HG03108 (cell line): ENCODE measurements at regions not wholly inside any gene's neighbourhood (a gene's known extent, or its start where the extent isn't known, plus 50 kb on each side); places are given as distances from the start of the nearest gene placed in this dataset.

Source experiments
- ATAC-seq: cut with Tn5 transposase; IDR thresholded peaks from one replicate; pipeline ENCODE4 v1.9.1; 2021; ENCODE audit warnings: moderate library complexity; ENCODE audit not compliant: unreplicated experiment

DNA sequence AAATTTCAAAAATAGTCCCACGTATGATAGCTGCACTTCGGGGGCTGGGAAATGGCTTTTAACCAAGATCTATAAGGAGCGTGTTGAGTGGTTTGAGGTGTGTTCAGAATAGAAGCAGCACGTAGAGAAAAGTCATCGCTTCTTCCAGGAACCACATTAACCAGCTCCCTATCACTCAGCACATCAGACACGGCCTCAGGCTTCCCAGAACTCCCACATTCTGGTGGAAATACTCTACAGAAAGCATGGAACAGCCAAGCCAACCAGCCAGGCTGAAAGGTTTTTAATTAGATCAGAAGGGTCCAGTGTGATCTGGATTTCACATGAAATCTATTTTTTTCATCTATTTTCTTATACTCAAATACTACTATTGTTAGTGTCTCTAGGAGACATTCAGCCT lies 231.5 kb upstream of the NRP1 start:
- ATAC-seq: no peak

DNA sequence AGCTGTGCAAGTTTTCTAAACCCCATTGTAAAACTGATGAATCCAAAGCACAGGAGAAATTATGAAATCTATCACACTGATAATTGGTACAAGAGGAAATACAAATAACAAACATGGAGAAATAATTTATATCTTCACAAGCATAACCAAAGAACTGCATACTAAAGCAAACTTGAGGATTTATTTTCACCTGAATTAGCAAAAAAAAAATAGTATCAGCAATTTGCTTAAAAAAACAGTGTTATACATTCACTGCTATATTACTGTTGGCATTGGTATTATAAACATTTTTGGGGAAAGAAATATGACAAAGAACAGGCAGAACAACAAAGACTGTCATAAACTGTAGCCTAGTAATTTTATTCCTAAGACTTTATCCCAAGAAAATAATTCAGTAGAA lies 230.8 kb upstream of the NRP1 start:
- no peak for ATAC-seq

DNA sequence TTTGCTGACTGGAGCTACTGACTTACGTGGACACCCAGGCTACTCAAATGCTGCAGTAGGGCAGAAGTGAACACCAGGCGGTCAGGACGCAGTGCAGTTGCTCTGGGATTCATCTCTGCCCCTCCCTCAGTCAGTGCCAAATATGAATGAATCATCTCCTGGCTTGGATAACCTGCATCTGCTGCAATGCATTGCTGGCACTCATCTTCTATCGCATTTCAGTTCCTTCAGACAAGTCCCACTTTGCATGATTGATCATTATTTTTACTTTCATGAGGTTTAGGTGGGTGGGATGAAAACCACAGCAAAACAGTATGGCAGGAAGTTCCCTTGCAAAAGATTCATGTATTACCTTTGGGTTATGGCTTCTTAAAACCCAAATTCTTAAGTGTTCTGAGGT lies 224.6 kb upstream of the NRP1 start:
- ATAC-seq: no peak

DNA sequence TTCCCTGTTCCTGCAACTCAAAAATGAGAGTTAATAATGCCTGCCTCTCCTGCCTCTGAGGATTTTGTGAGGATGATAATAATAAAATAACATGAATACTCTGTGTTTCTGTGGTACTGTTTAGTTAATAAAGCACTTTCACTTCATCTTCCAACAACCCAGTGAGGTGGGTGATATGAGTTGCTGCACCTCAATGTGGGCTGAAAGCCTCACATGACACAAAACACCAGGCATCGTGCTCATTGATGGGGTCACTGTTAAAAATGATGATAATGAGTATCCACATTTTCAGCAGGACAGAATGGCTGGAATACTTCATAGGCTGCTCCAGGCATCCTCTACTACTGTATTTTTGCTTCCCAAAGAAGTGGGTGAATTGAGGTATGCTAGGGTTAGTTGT lies 222.8 kb upstream of the NRP1 start:
- no peak for ATAC-seq

DNA sequence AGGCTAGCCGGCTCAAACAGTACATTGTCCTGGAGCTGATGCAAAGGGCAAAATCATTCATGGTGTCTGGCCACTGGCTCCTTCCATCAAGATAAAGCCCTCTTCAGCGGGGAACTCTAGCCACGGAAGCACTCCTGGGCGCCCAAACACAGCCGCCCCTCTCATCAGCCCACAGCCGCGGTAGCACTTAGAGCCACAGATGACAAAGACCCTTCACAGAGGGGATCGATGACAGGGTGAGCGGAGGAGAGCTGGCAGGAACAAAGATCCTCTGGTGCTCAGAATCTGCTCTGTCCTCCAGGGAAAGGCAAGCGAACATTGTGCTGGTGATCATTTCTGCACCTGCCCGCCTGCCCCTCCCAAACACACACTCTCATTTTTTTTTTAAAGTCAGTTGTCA lies 222.2 kb upstream of the NRP1 start:
- no peak for ATAC-seq

DNA sequence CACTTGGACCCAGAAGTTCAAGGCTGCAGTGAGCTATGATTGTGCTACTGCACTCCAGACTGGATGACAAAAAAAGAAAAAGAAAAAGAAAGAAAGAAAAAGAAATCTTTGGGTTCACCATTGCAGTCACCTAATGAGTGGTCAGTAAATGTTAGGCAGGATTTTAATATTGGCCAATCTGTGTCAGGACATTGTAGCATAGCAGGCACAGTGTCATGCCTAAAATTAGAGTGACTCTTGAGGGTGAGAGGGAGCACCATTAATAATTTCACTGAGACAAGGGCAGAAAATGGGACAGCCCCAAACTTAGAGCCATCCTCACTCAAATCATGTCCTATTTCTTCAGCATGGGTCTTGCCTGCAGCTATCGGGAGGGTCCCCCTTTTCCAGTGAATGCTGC lies 221.6 kb upstream of the NRP1 start:
- ATAC-seq: no peak

DNA sequence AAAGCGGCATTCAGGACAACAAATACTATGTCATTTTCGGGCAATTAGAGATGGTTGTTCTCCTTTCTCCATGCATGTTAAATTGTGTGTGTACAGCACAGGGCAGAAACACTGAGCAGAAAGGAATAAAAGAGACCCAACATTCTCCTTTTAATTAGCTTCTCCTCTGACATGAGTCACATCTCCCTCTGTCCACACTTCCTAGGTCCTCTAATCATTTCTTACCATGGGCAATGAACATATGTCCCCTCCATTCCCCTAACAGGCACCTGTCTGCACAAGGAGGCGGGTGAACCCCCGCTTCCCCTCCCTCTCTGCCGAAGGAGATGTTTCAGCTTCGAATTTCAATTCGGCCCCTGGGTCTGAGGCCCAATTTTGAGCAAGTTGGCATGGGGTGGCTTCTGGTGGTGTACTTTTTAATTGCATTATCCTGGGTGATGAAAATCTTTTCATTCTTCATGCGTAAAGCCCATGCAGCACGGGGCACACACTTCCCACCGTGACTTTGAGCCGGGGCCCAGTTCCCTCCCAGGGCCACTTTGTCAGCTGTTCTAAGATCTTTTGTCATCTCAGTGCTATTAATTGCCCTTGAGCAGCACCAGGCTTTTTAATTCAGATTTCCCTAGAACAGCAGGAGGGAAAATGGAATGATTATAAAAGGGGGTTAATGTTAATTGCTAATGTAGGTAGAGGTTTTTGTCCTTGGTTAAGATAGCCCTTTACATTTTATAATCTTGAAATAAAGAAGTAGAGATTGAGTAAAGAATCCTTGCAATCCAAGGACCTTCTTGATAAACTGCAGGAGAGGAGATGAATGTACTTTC lies 219.5 kb upstream of the NRP1 start:
- no peak for ATAC-seq

DNA sequence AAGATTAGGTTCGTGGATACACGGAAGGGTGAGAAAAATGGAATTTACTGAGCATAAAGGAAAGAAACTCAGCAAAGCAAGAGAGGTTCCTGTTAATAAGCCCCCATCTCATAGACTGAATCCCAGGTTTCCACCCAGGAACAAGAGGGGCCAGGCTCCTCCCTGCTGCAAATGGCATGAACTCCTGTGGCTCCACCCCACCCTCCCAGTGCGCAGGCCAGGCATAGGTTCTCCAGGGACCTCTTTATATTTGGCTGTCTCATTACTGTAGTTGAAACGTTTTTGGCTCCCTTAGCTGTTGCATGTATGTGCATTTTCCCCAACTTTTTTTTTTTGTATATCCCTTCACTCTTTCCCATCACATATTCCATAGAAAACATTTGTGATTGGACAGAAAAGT lies 217.8 kb upstream of the NRP1 start:
- no peak for ATAC-seq

DNA sequence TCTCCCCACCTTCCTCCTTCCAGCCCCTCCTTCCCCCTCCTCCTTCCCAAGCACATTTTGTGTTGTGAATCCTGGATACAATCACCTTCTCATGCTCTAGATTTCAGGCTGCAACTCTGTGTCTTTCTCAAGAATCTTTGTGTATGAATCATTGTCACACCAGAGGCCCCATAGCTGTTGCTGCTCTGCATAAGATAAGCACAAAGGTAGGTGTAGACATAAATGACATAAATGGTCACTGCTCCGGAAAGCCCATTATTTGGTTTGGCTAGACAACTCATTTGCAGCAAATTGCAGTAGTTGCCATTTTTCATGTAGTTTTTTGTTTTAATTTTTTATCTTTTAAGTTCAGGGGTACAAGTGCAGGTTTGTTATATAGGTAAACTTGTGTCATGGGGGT lies 216.3 kb upstream of the NRP1 start:
- no peak for ATAC-seq

DNA sequence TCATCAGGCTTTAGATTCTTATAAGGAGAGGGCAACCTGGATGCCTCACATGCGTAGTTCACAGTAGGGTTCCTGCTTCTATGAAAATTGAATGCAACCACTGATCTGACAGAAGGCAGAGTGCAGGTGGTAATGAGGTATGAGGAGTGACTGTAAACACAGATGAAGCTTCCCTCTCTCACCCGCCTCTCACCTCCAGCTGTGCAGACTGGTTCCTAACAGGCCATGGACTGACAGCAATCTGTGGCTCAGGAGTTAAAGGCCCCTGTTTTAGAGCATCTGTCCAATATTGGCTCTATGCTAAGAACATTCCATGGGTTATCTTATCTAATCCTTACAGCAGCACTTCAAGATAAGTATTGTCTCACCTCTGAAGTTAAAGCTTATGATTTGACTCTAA lies 213.5 kb upstream of the NRP1 start:
- no peak for ATAC-seq

DNA sequence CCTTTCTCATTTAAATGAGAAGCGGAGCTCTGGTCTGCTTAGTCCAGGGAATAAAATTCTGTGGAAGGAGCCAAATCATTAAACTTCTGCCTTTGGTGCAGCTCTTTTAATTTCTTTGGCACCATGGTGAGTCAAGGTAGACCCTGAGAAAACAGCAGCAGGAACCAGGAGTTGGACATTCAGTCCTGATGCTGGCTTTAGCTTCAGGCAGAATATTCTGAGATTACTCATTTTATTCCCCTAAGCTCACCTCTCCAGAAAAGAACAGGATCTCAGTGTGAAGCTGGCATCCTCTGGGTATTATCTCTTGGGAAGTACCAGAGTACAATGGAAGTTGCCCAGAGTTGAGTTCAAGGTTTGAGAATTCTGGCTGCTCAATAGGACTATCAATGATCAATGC lies 211.6 kb upstream of the NRP1 start:
- no peak for ATAC-seq

DNA sequence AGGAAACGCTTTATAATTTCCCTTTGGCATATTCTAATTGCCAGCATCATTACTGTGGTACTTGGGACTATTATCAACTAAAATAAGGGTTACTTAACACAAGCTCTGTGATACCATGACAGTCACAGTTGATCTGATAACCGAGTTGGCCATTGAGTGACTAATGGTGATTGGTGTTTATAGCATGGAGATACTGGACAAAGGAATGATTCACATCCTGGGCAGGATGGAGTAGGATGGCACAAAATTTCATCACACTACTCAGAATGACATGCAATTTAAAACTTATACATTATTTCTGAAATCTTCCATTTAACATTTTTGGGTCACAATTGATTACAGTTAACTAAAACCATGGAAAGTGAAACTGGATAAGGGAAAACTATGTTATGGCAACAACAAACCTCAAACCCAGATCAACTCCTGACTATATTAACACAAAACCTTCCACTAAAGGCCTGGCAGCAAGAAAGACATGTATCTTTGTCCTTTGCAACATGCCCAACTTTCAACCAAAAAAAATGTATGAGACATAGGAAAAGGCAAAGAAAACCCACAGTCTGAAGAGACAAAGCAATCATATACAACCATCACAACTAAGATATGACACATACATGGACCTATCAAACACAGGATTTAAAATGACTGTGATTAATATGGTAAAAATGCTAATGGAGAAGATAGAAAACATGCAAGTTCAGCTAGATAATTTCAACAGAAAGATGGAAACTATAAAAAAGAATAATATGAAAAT lies 208.5 kb upstream of the NRP1 start:
- no peak for ATAC-seq

DNA sequence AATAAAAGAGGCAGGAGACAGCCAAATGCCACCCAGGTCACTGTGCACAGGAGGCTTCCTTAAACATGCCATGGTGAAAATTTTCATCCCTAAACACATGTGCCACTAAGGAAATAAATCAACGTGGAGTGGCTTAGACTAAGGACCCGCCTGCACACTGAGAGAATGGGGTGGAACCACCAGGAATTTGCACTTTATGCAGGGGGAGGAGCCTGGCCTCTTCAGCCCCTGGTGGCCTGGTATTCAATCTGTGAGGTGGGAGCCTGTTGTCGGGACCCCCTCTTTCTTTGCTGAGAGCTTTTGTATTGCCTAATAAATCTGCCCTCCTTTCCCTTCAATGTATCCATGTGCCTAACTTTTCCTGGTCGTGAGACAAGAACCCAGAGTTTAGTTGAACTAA lies 204.6 kb upstream of the NRP1 start:
- ATAC-seq: no peak

DNA sequence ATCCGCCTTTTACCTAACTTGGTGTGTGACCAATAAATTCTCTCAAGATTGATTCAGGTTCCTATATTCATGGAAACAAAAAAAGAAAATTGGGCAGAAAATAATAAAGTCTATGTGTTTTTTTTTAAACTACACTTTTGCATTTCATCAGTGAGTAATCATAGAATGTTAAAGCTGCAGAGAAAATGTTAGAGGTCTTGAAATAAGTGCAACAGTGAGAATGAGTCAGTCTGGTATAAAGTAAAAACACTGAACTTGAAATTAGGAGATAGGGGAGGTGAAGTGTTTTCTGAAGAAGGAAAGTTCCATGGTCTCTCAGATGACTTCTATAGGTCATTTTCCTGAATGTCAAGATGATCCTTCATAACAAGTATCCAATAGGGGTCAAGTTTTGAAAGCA lies 202.6 kb upstream of the NRP1 start:
- ATAC-seq: no peak

DNA sequence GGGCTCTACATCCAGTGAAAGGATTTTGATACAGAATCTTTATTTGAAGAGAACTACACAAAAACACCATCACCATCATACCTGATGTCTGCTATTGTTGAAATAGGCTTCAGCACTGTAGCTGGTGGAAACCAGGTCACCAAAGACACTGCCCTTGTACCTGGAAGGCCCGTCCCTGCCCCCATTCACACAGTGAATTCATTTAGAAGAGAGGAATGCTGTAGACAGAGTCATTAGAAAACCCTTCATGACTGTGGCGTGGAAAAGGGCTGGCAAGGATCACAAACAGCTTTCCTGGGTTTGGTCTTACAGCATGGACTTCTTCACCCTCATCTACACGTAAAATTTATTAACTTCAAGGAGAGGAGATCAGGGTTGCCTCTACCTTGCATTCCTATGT lies 202.0 kb upstream of the NRP1 start:
- no peak for ATAC-seq

DNA sequence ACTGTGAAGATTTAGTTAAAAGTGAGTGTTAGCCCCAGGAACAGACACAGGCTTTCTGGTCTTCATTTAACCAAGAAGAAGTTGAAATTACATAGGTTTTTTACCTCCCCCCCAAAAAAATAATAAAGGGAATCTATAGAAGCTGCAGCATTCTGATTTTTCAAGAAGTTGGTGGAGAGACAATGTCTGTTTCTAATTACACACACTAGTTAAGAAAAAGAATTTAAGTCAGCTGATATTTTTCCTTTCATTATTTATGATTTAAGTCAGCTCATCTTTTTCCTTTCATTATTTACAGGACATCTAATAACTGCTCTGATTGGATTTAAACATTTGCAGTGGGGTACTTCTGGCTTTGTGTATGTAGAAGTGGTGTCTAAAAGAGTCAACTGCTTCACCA lies 201.4 kb upstream of the NRP1 start:
- no peak for ATAC-seq

DNA sequence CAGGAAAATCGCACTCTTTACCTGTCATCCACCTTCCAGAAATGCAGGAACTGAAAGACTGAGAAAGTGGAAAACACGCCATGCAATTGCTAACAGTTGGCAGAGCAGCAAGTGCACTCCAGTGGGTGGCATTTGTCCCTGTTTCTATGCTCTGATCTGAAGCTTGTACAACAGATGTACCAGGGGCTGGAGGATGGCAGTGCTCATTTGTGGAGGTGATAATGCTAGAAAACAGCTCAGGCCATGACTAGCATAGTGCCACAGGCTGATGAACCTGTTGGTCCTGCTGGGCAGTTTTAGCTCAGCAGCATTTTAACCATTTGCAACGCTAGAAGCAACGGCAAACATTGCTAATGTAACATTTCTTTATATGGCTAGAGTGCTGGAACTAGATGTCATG lies 199.9 kb upstream of the NRP1 start:
- no peak for ATAC-seq

DNA sequence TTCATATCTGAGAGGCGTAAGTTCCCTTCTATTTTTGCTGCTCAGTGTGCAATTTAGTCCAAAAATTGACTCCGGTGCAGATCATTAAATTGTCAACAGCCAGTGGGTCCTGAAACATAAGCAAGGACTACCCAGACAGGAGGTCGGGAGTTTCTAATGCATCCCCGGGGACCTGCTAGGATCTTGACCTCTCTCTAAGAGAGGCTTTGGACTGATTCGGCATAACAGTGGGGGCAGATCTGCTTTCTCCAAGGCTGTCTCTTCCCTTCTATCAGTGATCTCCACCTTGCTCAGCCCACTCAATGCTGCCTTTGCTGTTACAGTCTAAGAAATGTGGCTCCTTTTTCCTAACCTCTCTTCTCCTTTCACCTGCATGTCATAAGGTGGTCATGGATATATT lies 199.1 kb upstream of the NRP1 start:
- no peak for ATAC-seq

DNA sequence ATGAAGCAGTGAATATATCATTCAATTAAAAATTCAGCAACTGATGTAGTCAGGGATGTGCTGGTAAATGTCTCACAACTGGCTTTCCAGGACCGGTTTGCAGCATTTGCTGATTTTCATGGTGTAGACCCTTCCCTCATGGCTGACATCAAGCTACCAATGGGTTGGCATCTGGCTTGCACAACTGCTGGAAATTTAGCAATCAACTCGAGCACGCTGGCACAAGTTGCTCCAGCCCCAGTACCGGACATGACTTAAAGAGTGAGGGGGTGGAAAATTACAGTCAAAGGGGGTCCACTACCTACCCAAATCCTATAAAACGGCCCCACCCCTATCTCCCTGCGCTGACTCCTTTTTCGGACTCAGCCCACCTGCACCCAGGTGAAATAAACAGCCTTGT lies 198.4 kb upstream of the NRP1 start:
- no peak for ATAC-seq

DNA sequence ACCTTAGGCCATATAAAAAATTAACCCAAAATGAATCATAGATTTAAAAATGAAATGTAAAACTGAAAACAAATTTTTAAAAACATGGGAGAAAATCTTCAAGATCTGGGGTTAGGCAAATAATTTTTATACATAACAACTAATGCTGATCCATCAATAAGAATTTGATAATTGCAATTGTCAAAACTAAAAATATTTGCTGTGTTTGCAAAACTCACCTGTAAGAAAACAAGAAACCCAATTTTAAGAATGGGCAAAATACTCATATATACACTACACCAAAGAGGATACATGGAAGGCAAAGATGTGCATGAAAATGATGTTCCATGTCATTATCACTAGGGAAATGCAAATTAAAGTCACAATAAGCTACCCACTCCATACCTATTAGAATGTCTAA lies 194.8 kb upstream of the NRP1 start:
- no peak for ATAC-seq

DNA sequence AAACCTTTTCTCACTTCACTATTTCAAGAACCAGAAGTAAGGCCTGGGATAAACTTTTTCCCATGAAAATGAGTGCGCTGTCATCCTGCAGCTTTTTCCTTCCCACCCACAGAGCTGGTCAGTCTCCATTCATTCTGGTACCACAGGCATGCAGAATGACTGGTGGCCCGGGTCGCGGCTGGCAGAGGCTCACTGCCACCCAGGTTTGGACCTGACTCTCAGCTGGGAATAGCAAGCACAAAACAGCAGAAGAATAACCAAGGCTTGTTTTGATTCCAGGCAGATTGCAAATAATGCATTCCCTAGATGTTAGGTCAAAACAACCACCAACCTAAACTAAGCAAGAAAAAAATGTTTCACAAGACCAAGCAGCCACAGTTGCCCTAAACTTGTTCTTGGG lies 190.5 kb upstream of the NRP1 start:
- no peak for ATAC-seq

DNA sequence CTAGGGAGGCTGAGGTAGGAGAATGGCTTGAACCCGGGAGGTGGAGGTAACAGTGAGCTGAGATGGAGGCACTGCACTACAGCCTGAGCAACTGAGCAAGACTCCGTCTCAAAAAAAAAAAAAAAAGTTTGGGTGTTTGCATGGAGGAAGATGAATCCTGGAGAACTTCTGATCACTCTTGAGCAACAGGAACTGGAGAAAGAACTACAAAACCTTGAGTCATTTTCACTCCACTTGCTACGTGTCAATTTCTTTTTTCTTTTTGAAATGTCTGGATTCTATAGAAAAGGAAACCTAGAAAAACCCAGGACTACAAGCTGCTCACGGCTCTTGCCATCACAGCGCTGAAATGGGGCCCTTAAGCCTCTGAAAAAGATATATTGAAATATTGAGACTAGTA lies 189.6 kb upstream of the NRP1 start:
- ATAC-seq: no peak
